HepG2 (cell line): ENCODE measurements at regions not wholly inside any gene's neighbourhood (a gene's known extent, or its start where the extent isn't known, plus 50 kb on each side); places are given as distances from the start of the nearest gene placed in this dataset.

ENCODE experiments used
- ARID5B ChIP-seq: IDR thresholded peaks from 2 replicates; pipeline ENCODE4 v1.4.0; 2020; ENCODE audit warnings: mild to moderate bottlenecking, missing genetic modification reagents
- ARNT2 ChIP-seq: sonication (generic); formaldehyde crosslinking; IDR thresholded peaks from 2 replicates; pipeline ENCODE4 v1.8.0; 2022; ENCODE audit warnings: mild to moderate bottlenecking, low read depth, missing genetic modification reagents, moderate library complexity
- CAMTA2 ChIP-seq: sonication (generic); formaldehyde crosslinking; IDR thresholded peaks from 2 replicates; pipeline ENCODE4 v1.4.0; 2020; ENCODE audit warnings: mild to moderate bottlenecking, missing genetic modification reagents, borderline replicate concordance
- CERS6 ChIP-seq: sonication (generic); formaldehyde crosslinking; IDR thresholded peaks from 2 replicates; pipeline ENCODE4 v1.5.0; 2020; ENCODE audit warnings: missing genetic modification reagents
- GFI1 ChIP-seq: sonication (generic); formaldehyde crosslinking; IDR thresholded peaks from 2 replicates; pipeline ENCODE4 v1.5.0; 2020; ENCODE audit warnings: missing genetic modification reagents, mild to moderate bottlenecking, borderline replicate concordance
- HMGA1 ChIP-seq: sonication (generic); formaldehyde crosslinking; conservative IDR thresholded peaks from 2 replicates; pipeline ENCODE4 v1.4.0; 2020; ENCODE audit warnings: missing genetic modification reagents
- HNF1A ChIP-seq, 2 experiments: sonication (generic) in 1 of 2; formaldehyde crosslinking in 1 of 2; IDR thresholded peaks; 2 replicates each; pipeline versions ENCODE4 v1.4.0 to v1.6.1; 2016 to 2020; ENCODE audit warnings: borderline replicate concordance in 1 of 2, low read depth in 1 of 2, mild to moderate bottlenecking in 1 of 2, missing genetic modification reagents in 1 of 2
- HNF4A ChIP-seq: sonication (generic); formaldehyde crosslinking; IDR thresholded peaks from 2 replicates; pipeline ENCODE4 v1.4.0; 2020; ENCODE audit warnings: missing genetic modification reagents
- KDM1A ChIP-seq: IDR thresholded peaks from 2 replicates; pipeline ENCODE4 v1.6.1; 2016; ENCODE audit warnings: missing compliant biosample characterization
- NR2C2 ChIP-seq: sonication (generic); formaldehyde crosslinking; IDR thresholded peaks from 2 replicates; pipeline ENCODE4 v1.4.0; 2020; ENCODE audit warnings: missing genetic modification reagents, mild to moderate bottlenecking, moderate library complexity, borderline replicate concordance
- SP5 ChIP-seq: IDR thresholded peaks from 2 replicates; pipeline ENCODE4 v1.6.1; 2016; ENCODE audit warnings: low read depth, borderline replicate concordance
- SSRP1 ChIP-seq: IDR thresholded peaks from 2 replicates; pipeline ENCODE4 v1.6.1; 2016; ENCODE audit warnings: control low read depth
- ZFP37 ChIP-seq: sonication (generic); formaldehyde crosslinking; IDR thresholded peaks from 2 replicates; pipeline ENCODE4 v1.4.0; 2020; ENCODE audit warnings: missing genetic modification reagents, borderline replicate concordance
- ZMYM2 ChIP-seq: sonication (generic); formaldehyde crosslinking; IDR thresholded peaks from 2 replicates; pipeline ENCODE4 v1.8.0; 2022; ENCODE audit warnings: mild to moderate bottlenecking, missing genetic modification reagents
- ZNF280D ChIP-seq: sonication (generic); formaldehyde crosslinking; IDR thresholded peaks from 2 replicates; pipeline ENCODE4 v1.5.1; 2020; ENCODE audit warnings: mild to moderate bottlenecking, missing genetic modification reagents
- ZSCAN21 ChIP-seq: sonication (generic); formaldehyde crosslinking; IDR thresholded peaks from 2 replicates; pipeline ENCODE4 v1.8.0; 2022; ENCODE audit warnings: mild to moderate bottlenecking, missing genetic modification reagents, moderate library complexity, borderline replicate concordance

- TF ChIP-seq ZNF280D (CRISPR knock-in tag) (0 out of 2 replicates have a peak, but pooled peaks have one; percentile 58), ZFP37 (CRISPR knock-in tag) (no peak), KDM1A (CRISPR knock-in tag) (0 out of 2 replicates have a peak, but pooled peaks have one; percentile 51), CERS6 (CRISPR knock-in tag) (no peak), ZMYM2 (CRISPR knock-in tag) (peak; percentile 36; the same call in 1 of the 2 replicates), CAMTA2 (CRISPR knock-in tag) (0 out of 2 replicates have a peak, but pooled peaks have one; percentile 27), SP5 (peak; percentile 53), NR2C2 (CRISPR knock-in tag) (peak; percentile 36; the same call in 1 of the 2 replicates), ARID5B (CRISPR knock-in tag) (peak; percentile 98), SSRP1 (peak; percentile 36; the same call in 1 of the 2 replicates), HNF4A (CRISPR knock-in tag) (peak; percentile 76), ARNT2 (CRISPR knock-in tag) (0 out of 2 replicates have a peak, but pooled peaks have one; percentile 52), ZSCAN21 (peak; percentile 69; the same call in 1 of the 2 replicates), HMGA1 (CRISPR knock-in tag) (no peak), HNF1A (IDR thresholded peaks at IDR 0.05; ENCODE audit: low read depth) (no peak), HNF1A (CRISPR knock-in tag; IDR thresholded peaks at IDR 0.05; ENCODE audit: borderline replicate concordance) (peak; percentile 23; the same call in 1 of the 2 replicates), GFI1 (CRISPR knock-in tag) (no peak)
Measured at GRCh38 chr2:60094450-60094929, 459.0 kb downstream of the BCL11A start (continued).
